Thyroid gland (tissue), 4 donors: ENCODE measurements at regions not wholly inside any gene's neighbourhood (a gene's known extent, or its start where the extent isn't known, plus 50 kb on each side); places are given as distances from the start of the nearest gene placed in this dataset.

Experiments
- DNase-seq, 2 donors: peaks; one replicate each; pipeline ENCODE4 v3.0.0-alpha.2; 2019
- H3K27ac ChIP-seq, 3 donors: fragments of 200-600 bp; sonication (generic); 1 replicate in 2 of 3; 2 replicates in 1 of 3; pipeline ENCODE4 v1.5.1; 2016 to 2019; ENCODE audit warnings: mild to moderate bottlenecking in 1 of 3, moderate library complexity in 1 of 3
- H3K27me3 ChIP-seq: fragments of 200-600 bp; sonication (generic); one replicate; pipeline ENCODE4 v1.5.1; 2019
- H3K36me3 ChIP-seq, 2 donors: fragments of 200-600 bp; sonication (generic); one replicate each; pipeline ENCODE4 v1.5.1; 2016 to 2019
- H3K4me1 ChIP-seq, 2 donors: fragments of 200-600 bp; sonication (generic); one replicate each; pipeline ENCODE4 v1.5.1; 2017 to 2019
- H3K4me3 ChIP-seq, 3 donors: fragments of 200-600 bp; sonication (generic); replicated peaks in 1 of 3; 1 replicate in 2 of 3; 2 replicates in 1 of 3; pipeline ENCODE4 v1.5.1; 2016; ENCODE audit warnings: mild to moderate bottlenecking in 1 of 3
- H3K9me3 ChIP-seq: fragments of 200-600 bp; sonication (generic); one replicate; pipeline ENCODE4 v1.5.1; 2017
- CTCF ChIP-seq, 6 experiments: fragments of 200-600 bp in 3 of 6; fragments of 450-650 bp in 3 of 6; sonication (generic) in 3 of 6; IDR thresholded peaks; one replicate each; pipeline ENCODE4 v1.5.1; 2016 to 2019; ENCODE audit warnings: antibody characterized with exemption in 6 of 6, mild to moderate bottlenecking in 2 of 6, inconsistent platforms in 1 of 6, moderate library complexity in 1 of 6
- POLR2A ChIP-seq, 2 donors: fragments of 450-650 bp; IDR thresholded peaks; one replicate each; pipeline ENCODE4 v1.6.1; 2017; ENCODE audit warnings: antibody characterized with exemption in 2 of 2, mild to moderate bottlenecking in 2 of 2, moderate library complexity in 1 of 2
- WGBS, 2 donors: methylation state at CpG; one replicate each; pipeline ENCODE4 v1.1.5; 2017; 5-methylcytosine and 5-hydroxymethylcytosine counted together
- intact Hi-C: fragments of 100-400 bp; cut with DNase I; formaldehyde crosslinking; loops from one replicate; pipeline ENCODE4 v1.15.1; 2023

- DNase-seq = no peak
- Histone ChIP-seq H3K9me3 (no peaks in the 10 kb centered on the region), H3K36me3 (no peaks in the 10 kb centered on the region), H3K27ac (no peak overlapping the region), H3K4me1 (no peaks in the 10 kb centered on the region), H3K27me3 (no peaks in the 10 kb centered on the region), H3K4me3 (no peak overlapping the region)
- 85 to 87% methylated on average over 2 of the region's 2 CpGs for WGBS, 2 donors
- intact Hi-C loops = no loop called here
- no peak for TF ChIP-seq CTCF (IDR thresholded peaks at IDR 0.05)
- no peak for TF ChIP-seq POLR2A (IDR thresholded peaks at IDR 0.05)
Measured at GRCh38 chr18:52277785-52278184, 62.2 kb upstream of the DCC start.

GRCh38 chr18:52278191-52278590 lies 61.8 kb upstream of the DCC start:
- Histone ChIP-seq H3K27me3 (no peaks in the 10 kb centered on the region), H3K9me3 (no peaks in the 10 kb centered on the region), H3K4me1 (no peaks in the 10 kb centered on the region), H3K36me3 (no peaks in the 10 kb centered on the region), H3K27ac (no peak overlapping the region), H3K4me3 (no peak overlapping the region)
- intact Hi-C loops = no loop called here
- WGBS, 2 donors = 51 to 53% methylated on average over 2 of the region's 2 CpGs
- TF ChIP-seq POLR2A (IDR thresholded peaks at IDR 0.05) (no peak), CTCF (IDR thresholded peaks at IDR 0.05) (no peak)
- no peak for DNase-seq

GRCh38 chr18:52280702-52281101 lies 59.3 kb upstream of the DCC start:
- Histone ChIP-seq H3K9me3 (no peaks in the 10 kb centered on the region), H3K4me1 (no peaks in the 10 kb centered on the region), H3K27ac (no peak overlapping the region), H3K36me3 (no peaks in the 10 kb centered on the region), H3K4me3 (no peak overlapping the region), H3K27me3 (no peaks in the 10 kb centered on the region)
- intact Hi-C loops = no loop called here
- WGBS, 2 donors = 84 to 85% methylated on average over 2 of the region's 2 CpGs
- TF ChIP-seq CTCF (IDR thresholded peaks at IDR 0.05) (no peak), POLR2A (IDR thresholded peaks at IDR 0.05) (no peak)
- DNase-seq = no peak

- DNase-seq = no peak
- Histone ChIP-seq H3K27ac (no peak overlapping the region), H3K36me3 (no peaks in the 10 kb centered on the region), H3K4me3 (no peak overlapping the region), H3K27me3 (no peaks in the 10 kb centered on the region), H3K4me1 (no peaks in the 10 kb centered on the region), H3K9me3 (no peaks in the 10 kb centered on the region)
- intact Hi-C loops = no loop called here
- no peak for TF ChIP-seq POLR2A (IDR thresholded peaks at IDR 0.05)
- TF ChIP-seq CTCF (IDR thresholded peaks at IDR 0.05) = no peak
- WGBS, 2 donors = 76 to 80% methylated on average over 1 of the region's 1 CpG
Measured at GRCh38 chr18:52283927-52284326, 56.1 kb upstream of the DCC start.

GRCh38 chr18:52286675-52287074 lies 53.3 kb upstream of the DCC start:
- DNase-seq = no peak
- no peaks in the 10 kb centered on the region for H3K9me3 ChIP-seq
- 69 to 79% methylated on average over 6 of the region's 6 CpGs for WGBS, 2 donors
- no peak overlapping the region for H3K4me3 ChIP-seq
- intact Hi-C loops = no loop called here
- H3K4me1 ChIP-seq = no peaks in the 10 kb centered on the region
- TF ChIP-seq POLR2A (IDR thresholded peaks at IDR 0.05) (no peak), CTCF (IDR thresholded peaks at IDR 0.05) (no peak)
- no peak overlapping the region for H3K27ac ChIP-seq
- H3K36me3 ChIP-seq = no peaks in the 10 kb centered on the region
- H3K27me3 ChIP-seq = no peaks in the 10 kb centered on the region
